GM18861 (cell line): ENCODE measurements at regions not wholly inside any gene's neighbourhood (a gene's known extent, or its start where the extent isn't known, plus 50 kb on each side); places are given as distances from the start of the nearest gene placed in this dataset.

Experiments
- ATAC-seq: cut with Tn5 transposase; IDR thresholded peaks from one replicate; pipeline ENCODE4 v1.9.1; 2021; ENCODE audit not compliant: unreplicated experiment

- no peak for ATAC-seq
Observed at GRCh38 chr11:97361812-97362378, 972.1 kb downstream of the JRKL start.

DNA sequence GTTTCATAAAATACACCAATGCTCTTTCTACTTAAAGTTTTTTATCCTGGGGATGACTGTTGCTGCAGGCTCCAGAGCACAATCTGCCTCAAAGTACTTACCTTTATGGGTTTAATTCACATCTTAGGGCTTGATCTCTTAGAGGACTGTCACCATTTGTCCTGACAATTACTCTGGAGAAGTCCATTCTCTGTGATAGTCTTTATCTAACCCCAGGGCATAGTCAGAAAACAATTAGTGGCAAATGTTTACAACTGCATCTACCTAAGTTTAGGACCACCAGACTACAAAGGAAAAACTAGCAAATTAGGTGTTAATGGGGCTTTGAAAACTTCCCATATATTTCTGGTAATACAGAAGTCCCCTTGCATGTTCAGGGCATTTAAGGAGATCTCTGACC, 973.5 kb downstream of the JRKL start:
- ATAC-seq = no peak

GRCh38 chr11:97364047-97364446, 974.2 kb downstream of the JRKL start:
- ATAC-seq = no peak

- no peak for ATAC-seq
Observed at GRCh38 chr11:97367406-97368083, 977.7 kb downstream of the JRKL start.

GRCh38 chr11:97389270-97389669, 999.5 kb downstream of the JRKL start:
- ATAC-seq = no peak

- ATAC-seq = no peak
Observed at GRCh38 chr11:97398246-97398645, 1008.4 kb downstream of the JRKL start.

DNA sequence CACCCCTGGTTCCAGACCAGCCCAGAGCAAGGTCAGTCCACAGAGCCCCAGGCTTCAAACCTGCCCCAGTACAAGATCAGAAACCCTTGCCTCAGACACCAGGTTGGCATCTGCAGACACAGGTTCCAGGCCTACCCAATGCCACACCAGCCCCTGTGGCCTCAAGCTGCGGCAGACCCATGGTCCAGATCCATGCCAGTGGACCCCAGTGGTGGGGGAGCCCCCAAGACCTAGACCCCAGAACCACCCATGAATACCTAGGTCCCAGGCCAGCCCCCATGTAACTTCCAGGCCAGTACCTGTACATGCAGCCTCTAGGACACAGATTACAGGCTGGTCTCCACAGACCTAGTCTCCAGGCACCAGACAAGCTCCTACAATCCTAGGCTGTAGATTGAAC, 1019.3 kb downstream of the JRKL start:
- ATAC-seq = no peak

- ATAC-seq = no peak
Observed at GRCh38 chr11:97414801-97415200, 1025.0 kb downstream of the JRKL start.

DNA sequence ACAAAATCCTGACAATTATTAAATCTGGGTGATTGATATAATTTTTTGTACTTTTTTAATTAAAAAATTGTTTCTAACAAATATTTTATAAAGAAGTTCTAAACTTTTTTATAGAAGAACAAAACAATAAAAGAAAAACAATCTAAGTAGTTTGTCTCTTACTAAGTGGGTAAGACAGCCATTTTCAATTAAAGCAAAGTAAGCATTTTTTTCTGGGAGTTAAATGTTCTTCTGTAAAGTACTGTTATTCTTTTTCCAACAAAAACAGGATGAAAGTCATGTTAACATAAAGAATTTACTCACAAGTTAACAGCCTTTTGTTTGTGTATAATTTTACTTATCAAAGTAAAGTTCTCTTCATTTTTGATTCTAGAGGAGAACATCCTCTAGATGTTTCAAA, 1029.9 kb downstream of the JRKL start:
- ATAC-seq = no peak

- ATAC-seq = no peak
Observed at GRCh38 chr11:97428247-97428790, 1038.5 kb downstream of the JRKL start.

DNA sequence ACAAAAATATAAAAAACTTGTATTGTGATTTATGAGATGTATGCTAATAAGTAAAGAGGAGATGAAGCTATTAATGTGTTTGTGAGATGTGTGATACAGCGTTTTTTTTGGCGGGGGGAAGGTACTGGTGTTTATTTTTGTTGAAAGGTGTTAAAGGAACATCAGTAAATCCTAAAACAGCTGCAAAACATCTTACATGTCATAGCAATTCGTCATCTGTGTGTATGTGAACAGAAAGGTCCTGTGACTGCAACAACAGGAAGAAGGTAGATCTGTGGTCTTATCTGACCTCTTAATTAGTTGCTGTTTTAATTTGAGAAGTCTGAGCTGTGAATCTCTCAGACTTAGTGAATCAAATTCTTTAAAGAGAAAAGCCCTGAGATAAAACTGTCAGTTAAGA, 1041.1 kb downstream of the JRKL start:
- no peak for ATAC-seq

- ATAC-seq = no peak
Observed at GRCh38 chr11:97432926-97433325, 1043.1 kb downstream of the JRKL start.

DNA sequence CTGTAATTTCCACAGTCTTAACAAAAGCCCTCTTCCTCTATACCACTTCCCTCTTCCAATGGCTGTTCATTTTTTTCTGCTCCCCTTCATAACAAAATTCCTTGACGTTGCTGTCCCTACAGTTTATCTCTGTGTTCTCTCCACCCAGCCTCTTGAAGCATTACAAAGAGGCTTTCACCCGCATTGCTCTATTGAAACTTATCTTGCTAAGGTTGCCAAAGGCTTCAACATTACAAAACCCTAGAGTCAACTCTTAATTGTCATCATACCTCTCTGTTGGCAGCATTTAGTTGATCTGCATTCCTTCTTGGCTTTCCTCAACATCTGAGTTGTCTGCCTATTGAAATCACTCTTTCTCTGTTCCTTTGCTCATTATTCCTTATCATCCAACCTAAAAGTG, 1055.7 kb downstream of the JRKL start:
- ATAC-seq = no peak

DNA sequence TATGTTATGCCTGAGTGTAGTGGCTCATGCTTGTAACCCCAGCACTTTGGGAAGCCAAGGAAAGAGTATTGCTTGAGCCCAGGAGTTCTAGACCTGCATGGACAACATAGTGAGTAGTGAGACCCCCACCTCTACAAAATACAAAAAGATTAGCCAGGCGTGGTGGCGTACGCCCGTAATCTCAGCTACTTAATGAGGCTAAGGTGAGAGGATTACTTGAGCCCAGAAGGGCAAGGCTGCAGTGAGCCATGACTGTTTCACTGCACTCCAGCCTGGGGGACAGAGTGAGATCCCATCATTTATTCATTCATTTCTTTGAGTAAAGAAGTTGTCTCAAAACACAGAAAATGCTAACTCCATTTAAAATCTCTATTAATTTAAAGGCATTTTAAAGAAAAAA, 1061.6 kb downstream of the JRKL start:
- no peak for ATAC-seq

GRCh38 chr11:97454988-97455387, 1065.2 kb downstream of the JRKL start:
- ATAC-seq = no peak

DNA sequence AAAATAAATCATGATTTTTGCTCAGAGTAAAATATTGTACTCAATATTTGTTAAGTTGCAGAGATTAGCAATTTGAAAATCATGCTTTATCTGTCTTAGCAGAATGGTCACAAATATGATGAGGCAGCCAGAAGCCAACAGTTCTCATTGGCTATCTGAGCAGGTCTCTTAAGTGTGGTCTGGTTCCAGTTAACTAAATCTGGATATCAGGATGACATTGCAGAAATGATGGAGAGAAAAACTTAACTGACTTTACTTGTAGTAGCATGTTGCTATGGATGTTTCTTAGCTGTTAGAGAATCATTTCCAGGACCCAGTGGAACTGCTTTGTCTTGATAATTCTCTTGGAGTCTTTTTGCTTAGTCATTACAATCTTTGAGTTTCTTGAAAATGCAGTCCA, 1070.3 kb downstream of the JRKL start:
- ATAC-seq = no peak

DNA sequence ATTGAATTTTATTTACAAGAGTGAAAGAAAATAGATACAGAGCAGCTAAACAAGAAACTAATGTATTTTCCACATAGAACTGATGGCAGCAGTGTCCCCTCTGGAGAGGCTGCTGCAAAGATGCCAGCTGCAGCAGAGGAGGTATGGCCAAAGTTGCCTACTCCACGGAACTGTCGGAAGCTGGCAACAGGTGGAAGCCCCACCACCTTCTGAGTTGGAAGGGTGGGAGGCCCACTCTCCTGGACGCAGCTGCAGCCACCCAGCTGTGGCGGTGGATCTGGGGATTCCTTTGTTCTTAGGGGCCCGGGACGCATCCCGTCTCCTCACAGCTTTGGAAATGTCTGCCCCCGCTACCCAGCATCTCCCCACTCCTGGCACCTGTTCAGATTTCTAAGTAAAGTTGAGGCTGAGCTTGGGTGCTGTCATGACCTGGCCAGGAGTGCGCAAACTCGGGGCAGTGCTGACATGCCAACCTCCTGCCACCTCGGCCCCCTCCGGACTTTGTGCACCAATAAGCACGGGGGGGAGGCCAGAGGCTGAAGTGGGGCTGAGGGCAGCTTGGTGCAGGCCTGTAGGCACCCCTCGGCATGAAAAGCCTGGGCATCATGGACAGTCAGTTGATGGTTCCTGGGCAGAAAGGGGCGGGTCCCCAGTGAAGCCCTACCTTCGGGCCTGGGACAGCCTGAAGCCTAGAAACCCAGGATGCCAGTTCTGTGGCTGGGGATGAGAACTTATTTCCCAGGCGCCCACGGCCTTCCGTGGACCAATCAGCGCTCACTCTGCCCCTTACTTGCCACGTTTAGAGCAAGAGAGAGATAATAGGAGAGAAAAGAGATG, 1071.4 kb downstream of the JRKL start:
- no peak for ATAC-seq

- no peak for ATAC-seq
Observed at GRCh38 chr11:97461934-97462333, 1072.1 kb downstream of the JRKL start.

DNA sequence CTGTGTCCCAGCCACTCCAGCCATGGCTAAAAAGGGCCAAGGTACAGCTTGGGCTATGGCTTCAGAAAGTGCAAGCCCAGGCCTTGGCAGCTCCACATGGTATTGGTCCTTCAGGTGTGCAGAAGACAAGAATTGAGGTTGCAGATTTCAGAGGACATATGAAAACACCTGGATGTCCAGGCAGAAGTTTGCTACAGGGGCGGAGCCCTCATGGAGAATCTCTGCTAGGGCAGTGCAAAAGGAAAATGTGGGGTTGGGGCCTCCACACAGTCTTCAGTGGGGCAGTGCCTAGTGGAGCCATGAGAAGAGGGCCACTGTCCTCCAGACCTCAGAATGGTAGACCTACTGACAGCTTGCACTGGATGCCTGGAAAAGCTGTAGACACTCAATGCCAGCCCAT, 1074.1 kb downstream of the JRKL start:
- no peak for ATAC-seq

DNA sequence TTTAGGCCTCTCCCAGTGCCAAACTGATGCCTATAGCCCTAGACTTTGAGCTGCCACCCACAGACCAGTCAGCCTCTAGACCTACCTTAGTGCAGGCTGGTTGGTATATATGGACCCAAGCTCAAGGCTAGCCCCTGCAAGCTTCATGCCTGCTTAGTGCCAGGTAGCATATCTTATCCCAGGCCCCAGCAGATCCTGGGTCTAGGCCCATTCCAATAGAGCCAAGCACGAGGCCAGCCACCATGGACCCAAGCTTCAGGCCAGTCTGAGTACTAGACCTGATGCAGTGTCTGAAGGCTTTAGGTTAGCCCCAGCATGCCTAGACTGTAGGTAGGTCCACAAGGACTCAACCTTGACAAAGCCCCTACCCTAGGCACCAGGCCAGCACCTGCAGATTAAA, 1081.7 kb downstream of the JRKL start:
- ATAC-seq = no peak

DNA sequence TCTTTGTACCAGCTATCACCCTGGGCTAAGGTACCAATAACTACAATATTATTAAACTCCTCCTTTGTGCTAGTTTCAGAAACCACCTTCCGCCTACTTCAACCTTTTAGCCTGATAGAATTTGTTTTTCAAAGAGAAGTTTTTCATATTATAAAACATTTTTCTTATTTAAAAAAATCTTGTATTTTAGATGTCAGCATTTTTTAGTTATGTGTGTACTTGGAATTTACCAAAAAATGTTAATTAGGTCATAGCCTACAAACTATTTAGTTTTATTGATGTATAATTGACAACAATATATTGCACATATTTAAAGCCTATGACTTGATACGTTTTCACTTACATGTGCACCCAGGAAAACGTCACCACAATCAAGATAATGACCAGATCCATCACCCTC, 1097.6 kb downstream of the JRKL start:
- ATAC-seq = no peak

- no peak for ATAC-seq
Observed at GRCh38 chr11:97498891-97499290, 1109.1 kb downstream of the JRKL start.
